PC-9 (cell line): ENCODE measurements at regions not wholly inside any gene's neighbourhood (a gene's known extent, or its start where the extent isn't known, plus 50 kb on each side); places are given as distances from the start of the nearest gene placed in this dataset.

ENCODE experiments used
- CTCF ChIP-seq: fragments of 200-600 bp; sonication (generic); conservative IDR thresholded peaks from 2 replicates; pipeline ENCODE4 v1.6.1; 2017; ENCODE audit warnings: mixed run types, antibody characterized with exemption, mild to moderate bottlenecking, moderate library complexity
- EZH2 ChIP-seq: fragments of 200-600 bp; sonication (generic); IDR thresholded peaks from 2 replicates; pipeline ENCODE4 v1.8.0; 2017; ENCODE audit warnings: antibody characterized with exemption, low read depth

GRCh38 chr21:29466532-29466931 lies 167.8 kb downstream of the BACH1 start:
- TF ChIP-seq CTCF = no peak
- no peak for TF ChIP-seq EZH2
